ENCODE measurements at regions not wholly inside any gene's neighbourhood (a gene's known extent, or its start where the extent isn't known, plus 50 kb on each side); places are given as distances from the start of the nearest gene placed in this dataset.

DNA sequence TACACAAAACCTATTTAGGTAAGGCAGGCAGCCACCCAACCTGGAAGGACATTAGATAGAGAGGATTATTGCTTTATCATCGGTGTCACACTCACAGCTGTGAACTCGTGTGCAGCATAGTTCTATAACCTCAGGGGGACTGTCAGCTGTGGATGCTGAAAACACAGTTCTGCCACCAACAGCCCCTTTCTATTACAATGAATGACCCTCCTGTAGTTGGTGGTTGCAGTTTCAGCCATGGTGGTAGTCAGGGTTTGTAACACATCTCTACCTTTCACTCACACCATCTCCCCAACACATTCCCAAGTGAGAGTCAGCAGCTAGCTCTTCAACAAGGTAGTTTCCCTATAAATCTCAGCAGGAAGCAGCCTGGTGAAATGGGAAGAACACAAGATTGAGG is 136.8 kb downstream of the ZC3H11B start:
- DNase-seq (ENCODE audit: low read depth in 3 of 3), result no peak

DNA sequence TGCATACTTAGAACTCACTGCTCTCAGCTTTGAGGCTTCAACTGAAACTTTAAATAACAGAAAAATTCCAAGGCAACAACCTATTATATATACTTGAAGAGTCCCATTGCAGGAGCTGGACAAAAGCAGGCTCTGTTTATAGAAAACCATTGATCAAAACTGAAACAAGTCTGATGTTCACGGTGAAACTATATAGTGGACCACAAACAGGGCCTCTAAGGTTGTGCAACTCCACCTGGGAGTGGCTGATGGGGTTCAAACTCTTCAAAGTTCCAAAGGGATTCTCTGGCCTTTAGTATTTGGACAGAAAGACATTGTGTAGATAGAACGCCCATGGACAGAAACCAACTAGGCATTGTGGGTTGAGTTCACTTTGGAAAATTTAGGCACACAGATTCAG is 140.3 kb downstream of the ZC3H11B start:
- no peak for DNase-seq (ENCODE audit: low read depth in 3 of 3)

DNA sequence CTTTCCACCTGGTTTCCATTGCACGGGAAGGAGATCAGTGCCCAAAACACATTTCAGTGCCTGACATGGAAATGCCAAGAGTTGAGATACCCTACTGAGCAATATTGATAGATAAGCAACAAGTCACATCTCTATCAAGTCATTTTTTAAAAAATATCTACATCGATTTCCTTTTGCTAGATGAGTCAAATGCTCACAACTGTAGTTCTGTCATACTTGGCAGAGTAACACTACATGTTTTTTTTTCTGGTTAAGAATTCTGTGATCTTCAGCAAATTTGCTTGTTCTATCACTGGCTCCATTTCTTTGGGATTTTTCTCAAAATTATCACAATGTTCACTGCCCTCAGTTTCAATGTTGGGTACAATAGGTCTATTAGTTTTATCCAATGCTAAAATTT is 145.4 kb downstream of the ZC3H11B start:
- DNase-seq (ENCODE audit: low read depth in 3 of 3), result no peak

DNA sequence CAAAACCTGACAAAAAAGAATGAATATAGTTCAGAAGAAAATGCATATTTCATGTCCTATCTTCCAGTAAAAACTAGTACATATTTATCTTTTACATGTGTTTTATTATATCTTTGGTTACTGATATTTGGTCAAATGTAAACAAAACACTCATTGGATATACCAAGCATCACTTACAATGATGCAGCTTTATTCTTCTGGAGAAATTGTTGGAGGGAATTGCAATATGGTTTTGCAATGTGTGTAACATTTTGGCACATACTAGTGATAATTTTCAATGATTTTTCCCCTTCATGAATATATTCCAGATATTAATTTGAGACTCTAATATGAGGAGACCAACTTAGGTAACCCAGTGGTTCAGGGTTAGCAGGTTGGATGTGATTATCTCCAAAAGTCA is 146.1 kb downstream of the ZC3H11B start:
- DNase-seq (ENCODE audit: low read depth in 3 of 3), result no peak

DNA sequence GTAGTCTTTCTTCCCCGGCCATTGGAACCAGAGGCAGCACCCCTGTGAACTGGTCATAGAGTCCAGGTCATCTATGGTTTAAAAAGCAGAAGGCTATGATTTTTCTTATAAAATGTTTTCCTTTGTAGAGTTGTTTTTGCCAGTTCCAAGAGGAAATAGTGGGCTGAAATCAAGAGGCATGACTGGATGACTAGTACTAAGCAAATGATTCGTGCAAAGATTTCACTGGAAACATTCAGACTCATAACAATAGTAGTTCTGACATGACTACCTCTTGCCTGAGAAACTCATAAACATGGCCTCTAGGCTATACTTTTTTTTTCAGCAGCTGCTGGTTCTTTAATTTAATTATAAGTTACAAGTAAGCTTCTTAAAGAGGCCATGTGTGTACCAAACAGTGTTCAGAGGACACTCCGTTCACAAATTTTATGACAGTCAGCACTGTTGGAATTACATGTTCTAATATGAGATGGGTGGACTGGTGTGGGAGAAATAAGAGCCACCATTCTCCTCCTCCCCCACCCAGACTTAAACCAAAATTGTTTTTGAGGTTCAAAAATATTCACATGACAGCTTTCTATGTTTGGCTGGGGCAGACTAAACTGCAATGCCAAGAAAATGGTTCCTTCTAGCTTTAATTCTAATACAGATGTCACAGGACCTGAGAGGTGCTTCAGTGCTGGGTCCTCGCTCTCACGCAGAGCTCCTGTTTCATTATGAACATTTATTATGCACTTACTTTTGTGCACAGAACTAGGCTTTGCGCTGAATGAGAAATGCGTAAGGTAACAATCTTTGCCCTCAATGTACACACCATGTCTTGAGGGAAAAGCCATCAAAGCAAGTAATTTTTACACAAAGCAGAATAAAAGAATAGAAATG is 147.5 kb downstream of the ZC3H11B start:
- DNase-seq (ENCODE audit: low read depth in 3 of 3), result no peak

DNA sequence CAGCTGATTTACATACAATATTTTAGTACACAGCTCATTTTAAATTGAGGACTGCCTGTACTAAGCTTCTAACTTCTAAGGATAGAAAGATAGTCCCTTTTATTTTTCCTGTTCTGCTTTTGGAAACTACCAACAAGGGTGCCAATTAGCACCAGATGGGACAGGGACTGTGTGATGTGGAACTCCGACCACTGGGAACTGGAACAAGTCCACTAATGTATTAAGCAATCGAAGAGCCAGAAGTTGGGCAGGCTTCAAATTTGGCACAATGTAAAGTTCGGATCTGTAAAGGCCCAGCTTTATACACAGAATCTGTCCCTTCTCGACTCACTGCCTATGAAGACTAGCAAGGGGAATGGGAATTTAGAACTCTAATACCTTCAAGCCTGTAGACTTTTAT is 149.3 kb downstream of the ZC3H11B start:
- DNase-seq (ENCODE audit: low read depth in 3 of 3), result no peak

DNA sequence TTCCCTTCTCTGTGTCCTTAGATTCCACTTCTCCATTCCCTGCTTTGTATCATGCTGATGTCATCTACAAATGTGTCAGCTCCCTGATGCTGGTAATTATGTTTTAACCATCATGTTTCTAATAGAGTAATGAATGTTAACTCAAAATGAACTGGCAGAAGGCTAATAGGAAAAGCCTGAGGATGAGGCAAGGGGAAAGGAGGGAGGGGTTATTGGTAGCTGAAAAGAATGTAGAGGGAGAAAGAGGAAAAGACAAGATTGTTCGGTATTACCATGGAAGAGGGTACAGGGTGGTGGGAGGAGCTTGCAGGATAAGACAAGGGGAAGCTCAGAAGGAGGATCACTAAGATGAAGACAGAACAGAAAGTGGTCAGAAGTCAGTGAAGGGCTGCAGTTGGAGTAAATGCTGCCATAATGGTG is 150.9 kb downstream of the ZC3H11B start:
- DNase-seq (ENCODE audit: low read depth in 3 of 3), result no peak

DNA sequence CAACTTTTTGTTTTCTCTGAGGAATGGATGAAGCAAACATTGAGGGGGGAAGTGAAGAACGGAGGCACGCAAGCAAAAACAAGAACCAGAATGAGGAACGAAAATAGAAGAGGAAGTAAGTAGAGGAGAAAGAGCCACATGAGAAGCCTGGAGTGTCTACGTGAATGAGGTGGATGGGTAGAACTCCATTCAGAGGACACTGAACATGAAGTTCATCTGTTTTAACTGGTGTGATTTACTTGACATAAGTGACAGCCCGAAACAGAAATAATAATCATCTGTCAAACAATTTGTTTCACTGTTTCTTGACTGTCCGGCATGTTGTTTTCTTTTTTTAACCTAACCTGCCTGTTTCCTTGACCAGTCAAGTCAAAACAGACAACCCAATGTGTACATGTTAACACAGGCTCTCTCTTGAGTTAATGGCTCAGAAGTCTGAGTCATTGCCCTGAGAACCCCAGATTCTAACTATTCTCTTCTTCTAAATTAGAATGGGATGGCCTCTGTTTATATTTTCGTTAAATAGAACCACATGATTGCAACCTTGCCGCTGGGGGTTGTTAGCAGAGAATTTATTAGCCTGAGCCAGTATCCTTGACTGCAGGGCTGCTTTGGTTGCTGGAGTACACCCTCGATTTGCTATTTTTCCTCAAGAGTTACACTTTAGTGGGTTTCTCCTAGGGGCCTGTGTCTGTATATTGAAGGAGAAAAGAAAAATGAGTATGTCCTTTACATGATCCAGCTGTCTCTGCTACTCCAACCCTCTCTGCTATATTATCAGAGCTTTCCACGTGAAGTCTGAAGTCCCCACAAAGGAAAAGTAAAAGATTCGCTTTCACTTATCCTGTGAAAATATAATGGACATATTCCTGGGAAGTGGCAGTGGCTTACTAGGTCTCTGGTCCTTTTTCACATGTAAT is 151.7 kb downstream of the ZC3H11B start:
- DNase-seq (ENCODE audit: low read depth in 3 of 3), result no peak

DNA sequence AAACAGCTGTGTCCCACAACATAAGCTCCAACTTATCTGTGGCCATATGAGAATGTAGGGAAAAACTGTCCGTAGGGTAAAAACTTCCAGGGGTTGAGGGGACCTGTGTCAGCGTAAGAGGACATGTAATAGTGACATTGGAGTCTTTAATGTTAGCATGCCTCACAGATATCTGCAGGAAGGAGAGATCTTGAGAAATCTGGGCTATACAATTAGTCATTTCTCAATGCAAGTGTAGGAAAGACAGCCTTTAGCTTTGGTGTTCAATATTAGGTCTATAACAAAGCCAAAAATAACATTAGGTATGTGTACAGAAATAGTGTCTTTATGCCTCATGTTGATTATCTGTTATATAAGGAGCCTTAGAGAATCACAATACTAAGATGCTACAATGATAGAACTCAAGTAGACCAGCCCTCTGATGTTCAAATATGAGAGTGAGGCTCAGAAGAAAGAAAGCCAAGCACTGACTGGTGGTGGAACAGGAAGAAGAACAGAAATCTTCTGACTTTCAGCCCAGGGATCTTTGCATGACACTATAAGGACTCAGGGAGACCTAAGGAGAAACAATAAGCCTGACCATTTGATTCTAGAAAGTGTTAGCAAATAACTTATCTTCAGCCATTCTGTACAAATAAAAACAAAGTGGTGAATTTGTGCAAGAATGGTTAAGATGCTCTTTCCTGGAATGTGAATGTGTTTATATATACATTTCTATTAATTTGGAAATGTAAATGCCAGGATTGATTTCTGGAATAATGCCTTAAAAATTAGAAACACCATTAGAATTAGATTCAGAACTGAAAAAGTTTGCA is 152.6 kb downstream of the ZC3H11B start:
- DNase-seq (ENCODE audit: low read depth in 3 of 3), result no peak

DNA sequence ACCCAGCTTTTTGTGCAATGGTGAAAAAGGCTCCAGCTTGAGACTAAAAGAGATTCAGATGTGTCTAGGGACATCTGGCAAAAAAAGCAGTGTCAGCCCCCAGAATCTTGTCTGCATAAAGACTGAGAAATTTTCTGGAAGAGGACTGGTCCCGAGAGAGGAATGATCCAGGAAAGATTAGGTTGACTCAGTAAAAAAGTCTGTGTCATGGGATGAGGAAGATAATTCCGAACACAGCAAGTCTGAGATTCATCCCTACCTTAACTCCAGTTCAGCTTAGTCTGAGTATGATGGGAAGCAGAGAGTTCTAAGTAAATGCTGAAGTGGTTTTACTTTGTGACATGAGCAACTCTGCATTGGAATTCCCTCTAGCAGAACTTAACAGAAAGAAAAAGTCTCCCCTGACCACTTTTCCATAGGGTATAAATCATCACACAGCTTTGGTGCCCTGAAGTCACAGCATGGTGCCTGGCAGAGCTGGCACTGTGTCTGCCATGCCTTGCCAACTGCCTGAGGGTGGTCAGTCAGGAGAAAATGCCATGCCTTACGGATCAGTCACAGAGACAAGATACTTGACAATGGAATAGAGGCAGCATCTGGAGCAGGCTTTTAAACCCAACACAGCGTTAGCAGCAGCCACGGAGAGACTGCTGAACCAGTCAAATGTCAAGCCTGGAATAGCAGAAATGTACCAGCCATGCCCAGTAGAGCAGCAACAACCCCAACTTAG is 153.4 kb downstream of the ZC3H11B start:
- DNase-seq (ENCODE audit: low read depth in 3 of 3), result no peak

DNA sequence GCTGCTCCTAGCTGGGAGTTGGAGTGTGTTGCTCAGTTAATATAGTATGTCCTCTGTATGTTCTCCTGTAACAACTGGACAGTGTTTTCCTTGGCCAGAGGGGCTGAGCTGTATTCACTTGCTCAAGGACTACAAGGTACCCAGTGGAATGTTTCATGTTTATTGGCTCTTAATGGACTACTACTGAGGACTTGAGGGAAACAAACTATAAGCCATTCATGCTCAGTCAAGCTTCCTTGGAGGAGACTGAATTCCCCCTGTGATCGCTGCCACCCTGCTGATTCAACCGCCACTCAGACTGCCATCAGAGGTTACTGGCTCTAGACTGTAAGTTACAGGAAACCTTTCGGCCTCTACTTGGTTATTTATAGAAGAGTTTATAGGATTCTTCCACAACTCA is 166.6 kb downstream of the ZC3H11B start:
- no peak for DNase-seq (ENCODE audit: low read depth in 3 of 3)

DNA sequence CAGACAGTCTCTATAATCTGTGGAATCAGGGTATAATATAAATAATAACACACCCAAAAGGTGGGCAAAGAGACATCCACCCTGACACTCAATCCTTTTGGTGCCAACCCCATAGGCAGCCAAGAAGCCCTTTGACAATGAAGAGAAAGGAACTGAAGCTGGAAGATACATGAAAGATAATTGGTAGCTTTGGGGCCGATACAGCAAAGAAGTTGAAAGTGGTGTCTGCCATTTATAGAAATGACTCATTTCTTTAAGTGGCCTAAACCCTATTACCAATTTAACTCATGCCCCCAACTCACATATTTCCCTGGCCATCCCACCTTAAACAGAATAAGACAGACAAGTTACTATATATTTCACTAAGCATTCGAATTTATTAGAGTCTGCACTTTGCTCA is 167.0 kb downstream of the ZC3H11B start:
- DNase-seq (ENCODE audit: low read depth in 3 of 3), result no peak

DNA sequence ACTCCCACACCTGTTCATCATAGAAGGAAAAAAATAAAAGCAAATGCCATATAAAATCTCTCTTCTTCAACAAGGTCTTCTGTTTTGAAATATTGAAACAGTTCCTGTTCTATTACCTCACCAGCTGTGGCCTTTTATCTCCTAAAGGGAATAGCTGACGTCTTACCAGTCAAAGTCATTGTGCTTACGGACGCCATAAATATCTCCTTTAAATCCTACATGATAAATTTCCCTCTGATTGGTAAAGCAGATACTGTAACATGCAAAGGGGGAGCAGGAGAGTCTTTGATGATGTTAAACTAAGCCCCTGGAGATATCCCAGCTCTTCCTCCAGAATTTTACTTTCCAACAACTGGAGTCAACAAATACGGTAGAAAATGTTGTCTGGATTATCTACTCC is 168.4 kb downstream of the ZC3H11B start:
- no peak for DNase-seq (ENCODE audit: low read depth in 3 of 3)

DNA sequence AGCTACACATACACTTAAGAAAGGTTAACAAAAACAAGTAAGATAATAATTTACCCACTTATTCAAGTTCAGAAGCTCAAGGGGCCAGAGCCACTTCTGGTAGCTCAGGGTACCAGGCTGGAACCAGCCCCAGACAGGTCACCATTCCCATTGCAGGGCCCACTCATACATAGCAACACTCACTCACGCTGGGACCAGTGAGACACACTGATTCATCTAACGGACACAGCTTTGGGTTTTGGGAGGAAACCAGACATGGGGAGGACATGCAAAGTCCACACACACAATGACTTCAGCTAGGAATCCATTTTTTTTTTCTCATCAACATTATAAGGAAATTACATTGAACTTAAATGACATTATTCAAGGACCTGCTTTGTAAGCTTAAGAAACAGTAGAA is 169.1 kb downstream of the ZC3H11B start:
- no peak for DNase-seq (ENCODE audit: low read depth in 3 of 3)

DNA sequence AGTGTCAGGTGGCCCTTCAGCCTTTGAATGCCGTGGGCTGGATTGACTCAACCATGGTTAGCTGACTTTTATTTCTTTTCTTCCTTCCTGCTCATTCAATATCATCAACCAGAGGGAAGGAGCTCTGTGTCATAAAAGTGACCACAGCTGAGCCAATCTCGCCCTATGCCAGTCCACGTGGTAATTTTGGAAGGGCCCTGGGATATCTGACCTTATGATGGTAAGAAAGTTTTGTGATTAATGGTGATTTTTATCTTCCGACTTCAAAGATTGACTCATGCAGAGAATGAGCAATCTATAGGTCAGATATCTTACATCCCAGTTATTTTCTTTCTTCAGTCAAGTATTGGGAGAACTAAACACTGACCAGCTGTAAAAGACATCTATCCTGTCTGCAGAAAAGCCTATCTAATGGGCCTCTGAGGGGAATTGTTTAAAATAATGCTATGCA is 170.3 kb downstream of the ZC3H11B start:
- no peak for DNase-seq (ENCODE audit: low read depth in 3 of 3)

DNA sequence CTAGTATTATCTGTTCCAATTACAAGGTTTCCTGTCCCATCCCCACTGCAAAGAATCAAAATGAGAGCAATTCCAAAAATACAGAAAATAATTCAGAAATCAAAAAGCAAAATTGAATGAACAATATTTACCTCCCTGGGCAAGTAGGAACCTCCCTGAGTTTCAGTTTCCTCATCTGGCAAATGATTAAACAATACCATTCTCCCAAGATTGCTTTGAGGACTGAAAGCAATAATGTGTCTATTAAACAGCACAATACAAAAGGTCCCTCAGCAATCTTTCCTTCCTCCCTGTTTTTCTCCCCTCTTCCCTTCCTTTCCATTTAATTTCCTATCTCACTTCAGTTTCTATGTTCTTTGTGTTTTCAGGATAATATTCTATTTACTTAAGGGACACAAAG is 171.0 kb downstream of the ZC3H11B start:
- no peak for DNase-seq (ENCODE audit: low read depth in 3 of 3)

DNA sequence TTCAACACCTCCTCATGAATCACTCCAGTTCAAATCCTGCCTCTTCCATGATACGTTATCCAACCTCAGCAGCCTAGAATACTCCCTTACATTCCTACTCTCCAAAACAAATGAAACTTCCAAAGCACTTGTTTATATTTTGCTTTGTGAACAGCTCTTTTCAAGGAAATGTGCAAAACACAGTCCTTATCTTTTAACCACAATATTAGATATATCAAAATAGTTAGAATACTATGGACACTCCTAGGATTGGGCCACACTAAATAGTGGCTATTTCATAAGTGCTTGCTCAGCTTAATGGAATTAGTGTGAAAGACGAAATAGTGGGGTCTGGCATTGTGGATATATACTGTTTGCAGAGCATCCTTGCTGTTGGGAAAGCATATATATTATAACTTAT is 173.5 kb downstream of the ZC3H11B start:
- no peak for DNase-seq (ENCODE audit: low read depth in 3 of 3)

DNA sequence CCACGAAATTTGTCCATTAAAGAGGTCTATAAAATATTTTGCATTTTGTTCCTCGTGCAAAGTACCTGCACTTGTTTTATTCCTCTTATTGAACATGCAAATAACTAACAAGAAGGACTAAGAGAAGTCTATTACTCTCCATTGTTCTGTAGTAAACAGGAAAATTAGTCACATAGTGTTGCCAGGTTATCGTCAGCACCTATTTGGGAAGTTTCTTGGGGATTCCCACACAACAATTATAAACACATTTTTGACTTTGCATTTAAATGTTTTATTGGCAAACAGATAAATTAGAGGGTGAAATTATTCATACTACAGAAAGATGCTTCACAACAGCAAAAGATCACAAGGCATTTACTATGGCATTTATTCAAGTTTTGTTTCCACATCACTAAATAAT is 174.5 kb downstream of the ZC3H11B start:
- no peak for DNase-seq (ENCODE audit: low read depth in 3 of 3)

DNA sequence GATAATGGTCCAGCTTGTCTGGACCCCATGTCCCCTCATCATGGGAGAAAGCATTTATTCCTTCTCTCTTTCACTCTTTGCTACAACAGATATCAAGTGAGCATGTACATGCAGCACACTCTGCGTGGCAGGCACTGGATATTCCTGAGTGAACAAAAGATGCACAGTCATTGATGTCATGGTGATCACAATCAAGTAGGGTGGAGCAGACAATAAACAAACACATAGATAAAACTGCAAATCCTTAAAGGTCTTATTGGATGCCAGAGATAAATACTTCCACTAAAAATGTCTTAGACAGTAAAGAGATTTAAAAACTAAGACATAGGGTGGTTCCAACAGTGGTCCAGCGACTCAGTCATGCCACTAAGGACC is 178.0 kb downstream of the ZC3H11B start:
- no peak for DNase-seq (ENCODE audit: low read depth in 3 of 3)

DNA sequence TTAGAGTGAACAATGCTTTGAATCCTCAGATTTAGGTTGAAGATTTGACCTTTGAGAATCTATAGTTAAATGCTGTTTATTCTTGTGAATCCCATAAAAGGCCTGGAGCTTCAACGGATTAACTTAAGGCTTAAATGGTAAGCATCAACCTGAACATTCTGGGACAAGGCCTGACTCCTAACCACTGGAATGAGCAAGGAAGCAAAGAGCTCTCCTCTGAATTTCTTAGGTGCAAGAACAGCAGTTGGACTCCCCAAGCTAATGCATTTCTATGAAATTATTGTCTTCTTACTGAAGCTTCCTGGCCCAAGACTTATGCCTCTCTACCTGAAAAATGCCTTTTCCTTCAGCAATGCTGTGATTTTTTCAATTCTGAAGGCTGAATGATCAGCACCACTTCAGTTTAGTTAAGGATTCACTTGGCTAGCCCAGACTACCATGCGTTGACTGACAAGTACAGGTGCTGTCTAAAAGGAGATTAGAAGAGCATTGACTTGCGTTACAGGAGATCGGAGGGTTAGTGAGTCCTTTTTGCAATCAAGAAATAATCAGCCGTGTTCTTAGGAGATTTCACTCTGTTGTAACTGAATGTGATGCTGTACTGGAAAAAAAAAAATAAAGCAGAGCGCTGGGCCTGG is 178.5 kb downstream of the ZC3H11B start:
- no peak for DNase-seq (ENCODE audit: low read depth in 3 of 3)

Data from stimulated activated CD4-positive, alpha-beta T cell treated with anti-CD3 and anti-CD28 coated beads, TNF-alpha, amount 100 ng/mL, for 48 hours (primary cell).